HEK293 (cell line): ENCODE measurements at regions not wholly inside any gene's neighbourhood (a gene's known extent, or its start where the extent isn't known, plus 50 kb on each side); places are given as distances from the start of the nearest gene placed in this dataset.

Source experiments
- CTCF ChIA-PET: fragments of 350-600 bp; formaldehyde crosslinking; extraction: SDS; loops from one replicate; lab custom pipeline; 2021; ENCODE audit warnings: antibody characterized with exemption; lab: Yijun Ruan, JAX
- POLR2A ChIA-PET: fragments of 300-600 bp; formaldehyde crosslinking; extraction: SDS; loops from one replicate; lab custom pipeline; 2020; ENCODE audit warnings: antibody characterized with exemption, inconsistent platforms; lab: Yijun Ruan, JAX
- H3K27ac ChIP-seq: fragments of 200-500 bp; sonication (Bioruptor generic); 2 replicates; pipeline ENCODE4 v1.5.1; 2014; ENCODE audit warnings: low read depth, low read length, control low read depth, inconsistent platforms; ENCODE audit errors: extremely low read depth
- H3K36me3 ChIP-seq, 2 experiments: fragments of 200-500 bp in 1 of 2; sonication (Bioruptor generic) in 1 of 2; 1 replicate in 1 of 2; 2 replicates in 1 of 2; pipeline ENCODE4 v1.5.1; 2014 to 2017; ENCODE audit warnings: inconsistent platforms in 2 of 2, low read length in 2 of 2; ENCODE audit not compliant: control insufficient read depth in 2 of 2, insufficient read depth in 1 of 2
- H3K4me1 ChIP-seq: fragments of 200-500 bp; sonication (Bioruptor generic); 2 replicates; pipeline ENCODE4 v1.5.1; 2014; ENCODE audit warnings: mild to moderate bottlenecking, low read length, inconsistent platforms; ENCODE audit not compliant: control insufficient read depth, insufficient read depth
- H3K4me3 ChIP-seq: 2 replicates; pipeline ENCODE4 v1.5.1; 2011; ENCODE audit warnings: low read depth, mild to moderate bottlenecking, control low read depth, low read length, moderate library complexity
- H3K9me3 ChIP-seq: fragments of 200-500 bp; sonication (Bioruptor generic); 2 replicates; pipeline ENCODE4 v1.5.1; 2014; ENCODE audit warnings: low read depth, low read length, inconsistent platforms; ENCODE audit not compliant: control insufficient read depth, insufficient read depth
- HIC1 ChIP-seq: fragments of 450-650 bp; formaldehyde crosslinking; IDR thresholded peaks from 2 replicates; pipeline ENCODE4 v1.5.1; 2016; ENCODE audit warnings: missing biosample characterization, missing genetic modification characterization
- TSHZ1 ChIP-seq: fragments of 450-650 bp; formaldehyde crosslinking; IDR thresholded peaks from 2 replicates; pipeline ENCODE4 v1.5.1; 2016; ENCODE audit warnings: missing biosample characterization, missing genetic modification characterization, borderline replicate concordance
- WT1 ChIP-seq: fragments of 450-650 bp; formaldehyde crosslinking; IDR thresholded peaks from 2 replicates; pipeline ENCODE4 v1.5.1; 2016; ENCODE audit warnings: missing biosample characterization, missing genetic modification characterization
- ZBTB6 ChIP-seq: fragments of 450-650 bp; formaldehyde crosslinking; IDR thresholded peaks from 2 replicates; pipeline ENCODE4 v1.5.1; 2017; ENCODE audit warnings: missing biosample characterization, missing genetic modification characterization
- ZIC2 ChIP-seq: fragments of 450-650 bp; formaldehyde crosslinking; IDR thresholded peaks from 2 replicates; pipeline ENCODE4 v1.5.1; 2016; ENCODE audit warnings: missing biosample characterization, missing genetic modification characterization
- ZNF121 ChIP-seq: fragments of 450-650 bp; formaldehyde crosslinking; IDR thresholded peaks from 2 replicates; pipeline ENCODE4 v1.5.1; 2016; ENCODE audit warnings: missing biosample characterization, missing genetic modification characterization
- ZNF146 ChIP-seq: fragments of 450-650 bp; formaldehyde crosslinking; IDR thresholded peaks from 2 replicates; pipeline ENCODE4 v1.5.1; 2016; ENCODE audit warnings: missing biosample characterization, missing genetic modification characterization
- ZNF16 ChIP-seq: fragments of 450-650 bp; formaldehyde crosslinking; IDR thresholded peaks from 2 replicates; pipeline ENCODE4 v1.5.1; 2016; ENCODE audit warnings: low read depth, missing biosample characterization, missing genetic modification characterization
- ZNF248 ChIP-seq: fragments of 450-650 bp; formaldehyde crosslinking; IDR thresholded peaks from 2 replicates; pipeline ENCODE4 v1.5.1; 2017; ENCODE audit warnings: missing biosample characterization, missing genetic modification characterization
- ZNF302 ChIP-seq: fragments of 450-650 bp; formaldehyde crosslinking; IDR thresholded peaks from 2 replicates; pipeline ENCODE4 v1.5.1; 2016; ENCODE audit warnings: missing biosample characterization, missing genetic modification characterization, low read depth
- ZNF394 ChIP-seq: fragments of 450-650 bp; formaldehyde crosslinking; IDR thresholded peaks from 2 replicates; pipeline ENCODE4 v1.5.1; 2016; ENCODE audit warnings: missing biosample characterization, missing genetic modification characterization, mild to moderate bottlenecking, moderate library complexity, borderline replicate concordance
- ZNF423 ChIP-seq: fragments of 450-650 bp; formaldehyde crosslinking; IDR thresholded peaks from 2 replicates; pipeline ENCODE4 v1.5.1; 2016; ENCODE audit warnings: missing biosample characterization, missing genetic modification characterization
- ZNF488 ChIP-seq: fragments of 450-650 bp; formaldehyde crosslinking; IDR thresholded peaks from 2 replicates; pipeline ENCODE4 v1.5.1; 2016; ENCODE audit warnings: missing biosample characterization, missing genetic modification characterization
- ZNF530 ChIP-seq: fragments of 450-650 bp; formaldehyde crosslinking; IDR thresholded peaks from 2 replicates; pipeline ENCODE4 v1.5.1; 2016; ENCODE audit warnings: low read depth, missing biosample characterization, missing genetic modification characterization
- ZNF621 ChIP-seq: fragments of 450-650 bp; formaldehyde crosslinking; IDR thresholded peaks from 2 replicates; pipeline ENCODE4 v1.5.1; 2017; ENCODE audit warnings: missing biosample characterization, missing genetic modification characterization
- ZNF623 ChIP-seq: fragments of 450-650 bp; formaldehyde crosslinking; IDR thresholded peaks from 2 replicates; pipeline ENCODE4 v1.5.1; 2016; ENCODE audit warnings: missing biosample characterization, missing genetic modification characterization
- ZNF658 ChIP-seq: fragments of 450-650 bp; formaldehyde crosslinking; IDR thresholded peaks from 2 replicates; pipeline ENCODE4; 2016; ENCODE audit warnings: missing biosample characterization, missing genetic modification characterization
- TF ChIP-seq, protein P1 (sequence below): fragments of 450-650 bp; formaldehyde crosslinking; optimal IDR thresholded peaks from 2 replicates; pipeline ENCODE3; 2016; ENCODE audit warnings: missing biosample characterization, mild to moderate bottlenecking, missing genetic modification characterization

GRCh38 chr5:77943851-77944250, 167.7 kb upstream of the TBCA start (continued):
- TF ChIP-seq ZNF423 (tag by site-specific recombination) (no peak), ZNF488 (tag by site-specific recombination) (no peak), ZNF302 (tag by site-specific recombination) (no peak), ZNF530 (no peak), ZNF621 (tag by site-specific recombination) (no peak), ZBTB6 (no peak), ZNF146 (tag by site-specific recombination) (no peak), TSHZ1 (tag by site-specific recombination) (no peak), HIC1 (tag by site-specific recombination) (no peak), ZNF394 (tag by site-specific recombination) (no peak), ZNF623 (tag by site-specific recombination) (no peak), ZNF16 (no peak), WT1 (tag by site-specific recombination) (no peak)

DNA sequence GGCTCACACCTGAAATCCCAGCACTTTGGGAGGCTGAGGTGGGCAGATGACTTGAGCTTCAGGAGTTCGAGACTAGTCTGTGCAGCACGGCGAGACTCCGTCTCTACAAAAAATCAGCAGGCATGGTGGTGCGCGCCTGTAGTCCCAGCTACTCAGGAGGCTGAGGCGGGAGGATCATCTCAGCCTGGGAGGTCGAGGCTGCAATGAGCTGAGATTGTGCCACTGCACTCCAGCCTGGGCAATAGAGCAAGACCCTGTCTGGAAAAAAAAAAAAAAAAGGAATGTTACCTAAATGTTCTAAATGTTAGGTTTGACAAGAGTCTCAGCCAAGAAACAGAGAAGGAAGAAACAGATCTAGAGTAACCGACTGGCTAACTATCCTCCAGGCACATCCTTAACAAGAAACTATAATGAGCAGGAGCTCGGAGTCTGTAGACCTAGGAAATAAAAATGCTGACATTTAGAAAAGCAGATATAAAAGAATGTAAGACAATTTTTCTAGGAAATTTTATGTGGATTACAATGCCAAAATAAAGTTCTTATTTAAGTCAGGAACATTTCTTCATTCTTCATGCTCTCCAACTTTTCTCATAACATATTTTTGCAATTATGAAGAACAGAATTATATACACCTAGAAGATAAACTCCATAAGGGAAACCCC, 166.6 kb upstream of the TBCA start:
- CTCF ChIA-PET: interaction anchor here (0.6 kb wide), 2 partner anchors 11 to 51 kb away, joined by 3 to 5 read pairs; no protein-coding TSS in a partner anchor
- Histone ChIP-seq H3K4me3 (no peak overlapping the region), H3K4me1 (peaks cover 10% of the 10 kb centered on the region), H3K27ac (no peak overlapping the region), H3K36me3 (no peaks in the 10 kb centered on the region), H3K9me3 (no peaks in the 10 kb centered on the region)
- TF ChIP-seq ZNF248 (tag by site-specific recombination) (no peak), ZNF121 (peak; percentile 64; the same call in 1 of the 2 replicates), ZNF658 (tag by site-specific recombination) (no peak), ZIC2 (no peak)
- TF ChIP-seq, protein P1, sequence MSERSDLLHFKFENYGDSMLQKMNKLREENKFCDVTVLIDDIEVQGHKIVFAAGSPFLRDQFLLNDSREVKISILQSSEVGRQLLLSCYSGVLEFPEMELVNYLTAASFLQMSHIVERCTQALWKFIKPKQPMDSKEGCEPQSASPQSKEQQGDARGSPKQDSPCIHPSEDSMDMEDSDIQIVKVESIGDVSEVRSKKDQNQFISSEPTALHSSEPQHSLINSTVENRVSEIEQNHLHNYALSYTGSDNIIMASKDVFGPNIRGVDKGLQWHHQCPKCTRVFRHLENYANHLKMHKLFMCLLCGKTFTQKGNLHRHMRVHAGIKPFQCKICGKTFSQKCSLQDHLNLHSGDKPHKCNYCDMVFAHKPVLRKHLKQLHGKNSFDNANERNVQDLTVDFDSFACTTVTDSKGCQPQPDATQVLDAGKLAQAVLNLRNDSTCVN (tag by site-specific recombination): no peak
- POLR2A ChIA-PET: no interaction called here
